Right cardiac atrium (tissue), 5 donors: ENCODE measurements at regions not wholly inside any gene's neighbourhood (a gene's known extent, or its start where the extent isn't known, plus 50 kb on each side); places are given as distances from the start of the nearest gene placed in this dataset.

Source experiments
- ATAC-seq, 2 donors: fragments of 200-7000 bp; cut with Tn5 transposase; one replicate each; pipeline versions ENCODE4 v1.8.0 to v1.9.1; 2020; ENCODE audit warnings: moderate library complexity in 2 of 2, mild to moderate bottlenecking in 1 of 2
- DNase-seq, 3 donors: peaks; one replicate each; pipeline ENCODE4 v3.0.0-alpha.2; 2020
- H3K27ac ChIP-seq: one replicate; pipeline ENCODE4 v1.5.1; 2013; ENCODE audit warnings: mild to moderate bottlenecking, low read length, control low read depth, moderate library complexity
- H3K27me3 ChIP-seq: one replicate; pipeline ENCODE4 v1.6.1; 2013; ENCODE audit not compliant: control insufficient read depth, insufficient read depth
- H3K4me1 ChIP-seq: one replicate; pipeline ENCODE4 v1.6.1; 2013; ENCODE audit warnings: low read length; ENCODE audit not compliant: control insufficient read depth, insufficient read depth
- H3K4me3 ChIP-seq: one replicate; pipeline ENCODE4 v1.5.1; 2013; ENCODE audit warnings: low read length, control low read depth
- H3K9me3 ChIP-seq: one replicate; pipeline ENCODE4 v1.6.1; 2013; ENCODE audit warnings: low read length; ENCODE audit not compliant: control insufficient read depth
- WGBS: extraction: QIAGEN DNeasy Blood & Tissue Kit; methylation state at CpG from one replicate; pipeline ENCODE4 v1.1.7; 2013; 5-methylcytosine and 5-hydroxymethylcytosine counted together
- intact Hi-C, 4 donors: fragments of 100-400 bp; cut with DNase I; formaldehyde crosslinking; loops; one replicate each; pipeline versions ENCODE4 v1.11.0 to v1.14.0; 2022 to 2023
- donor health status: healthy with polysubstance abuse.
- donor health status: DM: no; HTN: yes; CAD: no.
- donor health status: DM: no; HTN: no; CAD: no.
- donor health status: DM: no; HTN: yes; CAD: no; lungs with severe emphysema.
- donor health status: DM: yes; HTN: yes; CAD: no.

DNA sequence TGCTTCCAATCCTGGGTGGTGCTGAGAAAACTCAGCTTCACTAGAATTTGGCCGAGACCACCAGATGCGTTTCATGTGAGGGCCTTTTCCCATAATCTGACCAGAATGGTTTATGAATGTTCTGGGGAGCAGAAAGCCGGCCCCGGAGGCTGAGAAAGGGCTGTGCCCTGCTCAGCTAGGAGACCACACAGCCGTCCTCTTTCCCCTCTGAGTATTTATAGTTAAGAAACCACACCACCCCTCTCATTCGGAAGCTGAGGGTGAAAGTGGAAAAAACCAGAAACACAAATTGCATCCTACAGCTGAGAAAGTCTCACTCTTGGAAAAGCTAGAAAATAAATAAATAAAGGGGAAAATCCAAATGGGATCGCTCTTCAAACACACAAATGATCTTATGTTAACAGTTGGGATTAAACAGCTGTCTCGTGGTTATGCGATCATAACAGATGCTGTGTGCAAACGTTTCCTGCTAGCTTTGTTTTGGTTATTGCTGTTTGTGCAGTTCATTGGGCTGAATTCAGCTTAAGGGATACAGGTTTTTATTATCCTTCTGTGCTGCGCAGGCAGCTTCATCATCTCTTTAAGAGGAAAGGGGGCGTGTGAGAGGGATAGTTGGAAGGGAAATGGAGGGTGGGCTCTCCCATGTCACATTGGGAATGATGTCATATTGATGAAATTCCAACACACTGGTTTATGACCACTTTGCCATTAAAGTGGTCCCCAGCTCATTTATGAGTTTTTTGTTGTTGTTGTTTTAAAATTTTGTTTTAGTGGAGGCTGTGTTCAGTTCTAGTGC, 1026.2 kb upstream of the NR2F2 start:
- Histone ChIP-seq H3K4me3 (peak overlapping the region; percentile 2), H3K4me1 (peaks cover 4% of the 10 kb centered on the region), H3K27me3 (no peaks in the 10 kb centered on the region), H3K9me3 (no peaks in the 10 kb centered on the region), H3K27ac (peak overlapping the region; percentile 72)
- intact Hi-C loops: no loop called here
- peak; percentile 53 to 69 for ATAC-seq
- WGBS: 17% methylated on average over 12 of the region's 12 CpGs
- DNase-seq: peak in 1 of 3 donors; percentile 60

DNA sequence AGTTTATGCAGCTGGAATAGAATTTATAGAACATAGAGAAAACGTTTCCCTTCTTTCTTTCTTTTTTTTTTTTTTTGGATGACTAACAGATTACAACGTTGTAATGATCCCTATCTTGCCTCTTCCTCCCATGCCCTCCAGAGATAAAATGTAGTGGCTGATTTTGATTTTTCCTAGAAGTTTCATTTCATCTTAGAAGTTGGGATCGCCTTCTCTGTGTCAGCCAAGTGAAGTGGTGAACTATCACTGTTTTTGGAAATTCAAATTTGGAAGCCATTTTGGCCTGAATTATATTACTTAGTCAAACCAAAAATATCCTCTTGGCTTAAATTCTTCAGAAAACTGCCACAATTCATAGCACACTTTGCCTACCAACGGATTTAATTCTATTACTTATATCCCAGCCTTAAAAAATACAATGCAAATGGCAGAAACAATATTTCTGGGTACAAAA, 1025.5 kb upstream of the NR2F2 start:
- WGBS: 42% methylated on average over 4 of the region's 4 CpGs
- Histone ChIP-seq H3K4me1 (peaks cover 4% of the 10 kb centered on the region), H3K27me3 (no peaks in the 10 kb centered on the region), H3K4me3 (no peak overlapping the region), H3K27ac (no peak overlapping the region), H3K9me3 (no peaks in the 10 kb centered on the region)
- intact Hi-C loops: no loop called here
- DNase-seq (no peak), ATAC-seq (no peak)

DNA sequence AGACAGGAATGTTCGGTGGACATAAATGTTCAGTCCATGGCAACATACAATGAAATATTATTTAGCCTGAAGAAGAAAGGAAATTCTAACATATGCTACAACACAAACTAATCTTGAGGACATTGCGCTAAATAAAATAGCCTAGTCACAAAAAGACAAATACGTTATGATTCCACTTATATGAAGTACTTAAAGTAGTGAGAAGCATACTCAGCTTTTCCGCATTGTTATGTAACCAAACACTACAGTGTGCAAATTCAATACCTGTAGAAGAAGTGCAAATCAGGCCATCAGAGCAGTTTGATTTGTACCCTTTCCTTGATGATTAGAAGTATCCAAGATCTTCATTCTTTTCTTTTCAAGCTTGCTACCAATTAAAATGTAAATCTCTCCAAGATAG, 1023.4 kb upstream of the NR2F2 start:
- no peak for DNase-seq
- H3K4me1 ChIP-seq: peaks cover 4% of the 10 kb centered on the region
- H3K27me3 ChIP-seq: no peaks in the 10 kb centered on the region
- no peak overlapping the region for H3K27ac ChIP-seq
- WGBS: 98% methylated on average over 4 of the region's 4 CpGs
- no peak overlapping the region for H3K4me3 ChIP-seq
- intact Hi-C loops: no loop called here
- H3K9me3 ChIP-seq: no peaks in the 10 kb centered on the region
- no peak for ATAC-seq

DNA sequence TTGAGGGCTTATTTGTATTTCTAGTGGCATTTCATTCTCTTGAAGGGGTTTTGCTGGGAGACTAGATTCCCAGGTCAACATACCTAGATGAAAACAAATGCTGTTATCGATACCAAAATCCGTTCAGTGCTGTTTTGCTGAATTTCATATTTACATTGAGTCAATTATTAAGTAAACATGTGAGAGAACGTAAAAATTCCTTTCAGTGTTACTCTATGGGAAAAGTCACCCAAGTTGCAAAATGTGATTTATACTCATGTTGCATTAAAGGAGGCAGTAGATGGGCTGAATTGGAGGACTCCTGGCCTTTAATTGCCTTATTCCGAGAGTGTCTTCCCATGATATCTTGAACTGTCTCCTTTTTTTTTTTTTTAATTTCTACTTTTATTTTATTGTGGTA, 1011.3 kb upstream of the NR2F2 start:
- Histone ChIP-seq H3K9me3 (peaks cover 2% of the 10 kb centered on the region), H3K4me3 (no peak overlapping the region), H3K27ac (no peak overlapping the region), H3K4me1 (no peaks in the 10 kb centered on the region), H3K27me3 (no peaks in the 10 kb centered on the region)
- DNase-seq (no peak), ATAC-seq (no peak)
- intact Hi-C loops: no loop called here
- 95% methylated on average over 4 of the region's 4 CpGs for WGBS

DNA sequence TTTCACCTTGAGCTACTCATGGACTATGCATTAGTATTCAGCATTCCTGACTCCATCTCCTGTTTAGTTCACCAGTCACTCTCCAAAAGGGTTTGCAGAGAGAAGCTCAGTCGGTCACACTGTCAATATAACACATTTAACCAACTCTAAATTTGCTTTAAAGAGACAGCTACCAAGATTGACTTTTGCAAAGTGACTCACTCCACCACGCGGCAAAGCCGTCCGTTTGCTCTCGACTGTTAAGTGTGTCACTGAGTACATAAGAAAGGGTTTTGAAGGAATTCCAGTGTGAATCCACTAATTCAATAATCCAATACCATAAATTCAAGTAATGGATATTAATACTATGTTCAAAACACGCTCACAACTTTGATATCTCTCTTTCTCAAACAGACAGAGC, 1006.7 kb upstream of the NR2F2 start:
- no peak overlapping the region for H3K27ac ChIP-seq
- no peak overlapping the region for H3K4me3 ChIP-seq
- DNase-seq (no peak), ATAC-seq (no peak)
- intact Hi-C loops: loop anchor here in 1 of 4 donors (10.0 kb wide), 1 partner anchor 131 kb away; no protein-coding TSS in a partner anchor
- no peaks in the 10 kb centered on the region for H3K4me1 ChIP-seq
- no peaks in the 10 kb centered on the region for H3K9me3 ChIP-seq
- WGBS: 78% methylated on average over 7 of the region's 7 CpGs
- no peaks in the 10 kb centered on the region for H3K27me3 ChIP-seq

DNA sequence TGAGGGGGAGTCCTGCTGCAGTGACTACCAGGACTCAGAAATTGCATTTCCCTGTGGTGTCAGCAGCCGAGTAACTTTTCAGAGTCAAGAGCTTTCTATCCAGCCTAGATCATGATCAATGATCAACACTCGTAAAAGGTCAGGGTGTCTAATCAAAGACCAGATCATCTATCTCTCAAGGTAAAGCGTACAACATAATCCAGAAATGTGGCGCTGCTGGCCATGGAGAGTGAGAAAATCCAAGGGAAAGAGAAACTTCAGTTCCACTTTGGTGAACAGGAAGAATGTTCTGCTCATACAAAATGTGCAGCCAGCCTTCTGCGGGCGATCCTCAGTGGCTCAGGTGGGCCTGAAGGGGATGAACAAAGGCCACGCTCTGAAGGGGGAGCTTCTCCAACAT, 1005.8 kb upstream of the NR2F2 start:
- Histone ChIP-seq H3K4me3 (no peak overlapping the region), H3K4me1 (no peaks in the 10 kb centered on the region), H3K27me3 (no peaks in the 10 kb centered on the region), H3K27ac (peak overlapping the region; percentile 42), H3K9me3 (no peaks in the 10 kb centered on the region)
- intact Hi-C loops: loop anchor here in 1 of 4 donors (10.0 kb wide), 1 partner anchor 130 kb away; no protein-coding TSS in a partner anchor
- ATAC-seq (no peak), DNase-seq (no peak)
- whole genome bisulfite sequencing: 77% methylated on average over 7 of the region's 7 CpGs

DNA sequence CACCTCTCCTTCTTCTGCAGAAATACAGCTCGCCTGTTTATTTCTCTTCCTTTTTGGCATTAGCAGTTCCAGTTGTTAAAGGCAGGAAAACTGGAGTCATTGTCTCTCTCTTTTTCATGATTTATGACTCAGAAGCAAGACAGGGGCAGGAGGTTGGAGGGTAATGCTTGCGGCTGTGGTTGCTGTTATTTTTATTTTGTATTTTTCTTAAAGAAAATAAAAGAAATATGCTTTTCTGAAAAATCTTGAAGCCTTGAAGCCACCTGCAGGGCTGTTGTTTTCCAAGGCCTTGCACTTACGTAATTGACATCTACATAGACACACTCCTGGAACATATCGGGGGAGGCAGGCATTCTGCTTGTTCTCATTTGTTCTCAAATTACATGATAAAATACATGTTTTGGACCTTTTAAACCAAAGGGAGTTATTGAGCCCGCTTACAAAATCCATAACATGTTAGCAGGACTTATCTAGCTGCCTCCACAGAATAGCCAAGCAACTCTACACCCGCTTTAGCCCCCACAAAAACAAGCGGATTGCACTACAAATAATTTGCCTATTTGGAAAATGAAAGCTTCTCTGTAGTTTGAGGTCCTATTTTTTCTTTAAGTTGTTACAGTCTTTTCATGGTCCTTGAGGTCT, 1004.6 kb upstream of the NR2F2 start:
- peak; percentile 73 to 84 for ATAC-seq
- H3K4me1 ChIP-seq: no peaks in the 10 kb centered on the region
- peak overlapping the region; percentile 41 for H3K4me3 ChIP-seq
- WGBS: 33% methylated on average over 7 of the region's 7 CpGs
- DNase-seq: peak in 1 of 3 donors; percentile 51
- H3K9me3 ChIP-seq: no peaks in the 10 kb centered on the region
- no peaks in the 10 kb centered on the region for H3K27me3 ChIP-seq
- intact Hi-C loops: loop anchor here in 1 of 4 donors (10.0 kb wide), 1 partner anchor 129 kb away; no protein-coding TSS in a partner anchor
- peak overlapping the region; percentile 74 for H3K27ac ChIP-seq

DNA sequence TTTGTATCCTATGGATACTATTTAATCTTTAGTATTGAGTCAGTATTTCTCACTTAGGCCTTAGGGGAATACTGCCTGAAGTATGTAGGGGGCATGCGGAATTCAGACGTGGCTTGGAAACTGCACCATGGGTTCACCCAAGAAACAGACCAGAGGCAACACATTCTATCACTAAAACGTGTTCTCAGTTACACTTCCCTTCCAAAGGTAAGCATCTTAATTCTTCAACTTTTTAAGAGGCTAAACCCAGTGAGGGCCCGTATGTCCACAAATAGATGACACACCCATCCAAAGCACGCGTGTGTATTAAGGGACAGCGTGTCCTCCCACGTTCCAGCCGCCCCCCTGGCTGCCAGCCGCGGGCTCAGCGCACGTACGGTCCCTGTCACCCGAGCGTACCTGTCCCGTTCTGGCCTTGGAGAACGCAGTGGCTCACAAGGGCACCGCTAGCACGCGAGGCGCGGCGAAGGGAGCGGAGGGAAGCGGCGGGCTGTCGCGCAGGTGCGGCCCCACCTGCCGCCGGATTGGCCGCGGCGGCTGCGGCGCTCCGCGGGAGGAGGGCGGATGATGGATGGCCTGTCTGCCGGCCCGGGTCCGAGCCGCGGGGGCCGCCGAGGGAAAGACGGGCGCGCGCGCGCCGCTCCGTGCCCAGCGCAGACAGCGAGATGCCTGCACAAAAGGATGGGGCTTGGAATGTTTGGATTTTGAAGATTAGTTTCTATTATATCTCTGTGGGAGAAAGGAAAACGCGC, 1003.9 kb upstream of the NR2F2 start:
- Histone ChIP-seq H3K4me1 (no peaks in the 10 kb centered on the region), H3K4me3 (peak overlapping the region; percentile 41), H3K27ac (peak overlapping the region; percentile 73), H3K27me3 (no peaks in the 10 kb centered on the region), H3K9me3 (no peaks in the 10 kb centered on the region)
- DNase-seq: peak; percentile 42 to 81 (median 68)
- peak; percentile 77 to 87 for ATAC-seq
- intact Hi-C loops: loop anchor here in 1 of 4 donors (10.0 kb wide), 1 partner anchor 128 kb away; no protein-coding TSS in a partner anchor
- 3% methylated on average over 59 of the region's 59 CpGs for WGBS

DNA sequence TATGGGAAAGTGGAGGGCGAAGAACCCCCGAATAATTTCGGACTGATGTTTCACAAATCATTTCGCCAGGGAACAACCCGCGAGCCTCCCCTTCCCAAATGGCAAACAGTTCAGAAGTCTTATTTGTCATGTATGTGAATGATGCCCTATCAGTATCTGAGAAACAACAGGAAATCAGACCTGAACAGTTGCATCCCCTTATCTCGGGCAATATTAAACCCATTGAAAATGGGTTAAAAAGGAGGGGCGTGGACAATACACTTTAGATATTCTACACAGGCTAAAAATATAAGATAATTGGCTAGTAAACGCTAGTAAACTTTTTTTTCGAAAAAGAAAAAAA, 1003.3 kb upstream of the NR2F2 start:
- 17% methylated on average over 10 of the region's 10 CpGs for WGBS
- H3K4me1 ChIP-seq: no peaks in the 10 kb centered on the region
- no peaks in the 10 kb centered on the region for H3K27me3 ChIP-seq
- no peak for DNase-seq
- peak overlapping the region; percentile 41 for H3K4me3 ChIP-seq
- H3K27ac ChIP-seq: peak overlapping the region; percentile 73
- no peak for ATAC-seq
- H3K9me3 ChIP-seq: no peaks in the 10 kb centered on the region
- intact Hi-C loops: loop anchor here in 1 of 4 donors (10.0 kb wide), 1 partner anchor 128 kb away; no protein-coding TSS in a partner anchor

DNA sequence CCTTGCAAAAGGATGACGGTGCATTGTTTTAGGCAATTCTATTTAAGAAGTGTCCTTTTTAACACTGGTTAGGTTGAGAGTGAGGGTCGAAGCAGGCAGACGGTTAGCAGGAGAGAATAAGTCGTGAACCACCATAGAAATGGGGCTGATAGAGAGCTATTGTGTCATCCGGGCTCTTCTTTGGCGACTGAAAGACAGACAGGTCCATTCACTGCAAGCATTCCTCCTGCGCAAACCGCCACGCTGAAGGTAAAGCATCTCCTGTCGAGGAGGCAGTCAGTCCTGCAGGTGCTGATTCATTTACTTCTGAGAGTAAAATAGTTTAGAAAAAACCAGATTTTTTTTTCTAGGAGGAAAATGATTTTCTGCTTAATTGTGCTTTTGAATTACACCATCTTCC, 1002.8 kb upstream of the NR2F2 start:
- intact Hi-C loops: loop anchor here in 1 of 4 donors (10.0 kb wide), 1 partner anchor 127 kb away; no protein-coding TSS in a partner anchor

More for the DNA sequence above, 1002.8 kb upstream of the NR2F2 start:
- H3K4me1 ChIP-seq: no peaks in the 10 kb centered on the region
- DNase-seq (no peak), ATAC-seq (no peak)
- WGBS: 50% methylated on average over 10 of the region's 10 CpGs
- peak overlapping the region; percentile 9 for H3K27ac ChIP-seq
- H3K27me3 ChIP-seq: no peaks in the 10 kb centered on the region
- H3K4me3 ChIP-seq: peak overlapping the region; percentile 9
- H3K9me3 ChIP-seq: no peaks in the 10 kb centered on the region
